HEK293 (cell line): ENCODE measurements at regions not wholly inside any gene's neighbourhood (a gene's known extent, or its start where the extent isn't known, plus 50 kb on each side); places are given as distances from the start of the nearest gene placed in this dataset.

Experiments used
- CTCF ChIA-PET: fragments of 350-600 bp; formaldehyde crosslinking; extraction: SDS; loops from one replicate; lab custom pipeline; 2021; ENCODE audit warnings: antibody characterized with exemption; lab: Yijun Ruan, JAX
- POLR2A ChIA-PET: fragments of 300-600 bp; formaldehyde crosslinking; extraction: SDS; loops from one replicate; lab custom pipeline; 2020; ENCODE audit warnings: antibody characterized with exemption, inconsistent platforms; lab: Yijun Ruan, JAX
- H3K27ac ChIP-seq: fragments of 200-500 bp; sonication (Bioruptor generic); 2 replicates; pipeline ENCODE4 v1.5.1; 2014; ENCODE audit warnings: low read depth, low read length, control low read depth, inconsistent platforms; ENCODE audit errors: extremely low read depth
- H3K36me3 ChIP-seq, 2 experiments: fragments of 200-500 bp in 1 of 2; sonication (Bioruptor generic) in 1 of 2; 1 replicate in 1 of 2; 2 replicates in 1 of 2; pipeline ENCODE4 v1.5.1; 2014 to 2017; ENCODE audit warnings: inconsistent platforms in 2 of 2, low read length in 2 of 2; ENCODE audit not compliant: control insufficient read depth in 2 of 2, insufficient read depth in 1 of 2
- H3K4me1 ChIP-seq: fragments of 200-500 bp; sonication (Bioruptor generic); 2 replicates; pipeline ENCODE4 v1.5.1; 2014; ENCODE audit warnings: mild to moderate bottlenecking, low read length, inconsistent platforms; ENCODE audit not compliant: control insufficient read depth, insufficient read depth
- H3K4me3 ChIP-seq: 2 replicates; pipeline ENCODE4 v1.5.1; 2011; ENCODE audit warnings: low read depth, mild to moderate bottlenecking, control low read depth, low read length, moderate library complexity
- H3K9me3 ChIP-seq: fragments of 200-500 bp; sonication (Bioruptor generic); 2 replicates; pipeline ENCODE4 v1.5.1; 2014; ENCODE audit warnings: low read depth, low read length, inconsistent platforms; ENCODE audit not compliant: control insufficient read depth, insufficient read depth
- ZBTB49 ChIP-seq: fragments of 450-650 bp; formaldehyde crosslinking; IDR thresholded peaks from 2 replicates; pipeline ENCODE4 v1.5.1; 2016; ENCODE audit warnings: missing biosample characterization, missing genetic modification characterization, low read depth
- ZNF146 ChIP-seq: fragments of 450-650 bp; formaldehyde crosslinking; IDR thresholded peaks from 2 replicates; pipeline ENCODE4 v1.5.1; 2016; ENCODE audit warnings: missing biosample characterization, missing genetic modification characterization
- ZNF26 ChIP-seq: fragments of 450-650 bp; formaldehyde crosslinking; IDR thresholded peaks from 2 replicates; pipeline ENCODE4 v1.5.1; 2016; ENCODE audit warnings: missing biosample characterization, missing genetic modification characterization
- ZNF302 ChIP-seq: fragments of 450-650 bp; formaldehyde crosslinking; IDR thresholded peaks from 2 replicates; pipeline ENCODE4 v1.5.1; 2016; ENCODE audit warnings: missing biosample characterization, missing genetic modification characterization, low read depth
- ZNF391 ChIP-seq: fragments of 450-650 bp; formaldehyde crosslinking; IDR thresholded peaks from 2 replicates; pipeline ENCODE4 v1.5.1; 2016; ENCODE audit warnings: low read depth, missing biosample characterization, missing genetic modification characterization, borderline replicate concordance
- ZNF510 ChIP-seq: fragments of 450-650 bp; formaldehyde crosslinking; IDR thresholded peaks from 2 replicates; pipeline ENCODE4 v1.5.1; 2018; ENCODE audit warnings: mild to moderate bottlenecking, missing genetic modification characterization, missing biosample characterization; ENCODE audit not compliant: insufficient replicate concordance
- ZNF518A ChIP-seq: fragments of 450-650 bp; formaldehyde crosslinking; conservative IDR thresholded peaks from 2 replicates; pipeline ENCODE4 v1.5.1; 2016; ENCODE audit warnings: low read depth, missing biosample characterization, missing genetic modification characterization
- ZNF580 ChIP-seq: fragments of 450-650 bp; formaldehyde crosslinking; IDR thresholded peaks from 2 replicates; pipeline ENCODE4 v1.5.1; 2016; ENCODE audit warnings: missing biosample characterization, missing genetic modification characterization
- ZNF621 ChIP-seq: fragments of 450-650 bp; formaldehyde crosslinking; IDR thresholded peaks from 2 replicates; pipeline ENCODE4 v1.5.1; 2017; ENCODE audit warnings: missing biosample characterization, missing genetic modification characterization
- ZNF639 ChIP-seq: fragments of 450-650 bp; formaldehyde crosslinking; IDR thresholded peaks from 2 replicates; pipeline ENCODE4 v1.5.1; 2016; ENCODE audit warnings: missing biosample characterization, missing genetic modification characterization
- ZNF785 ChIP-seq: fragments of 450-650 bp; formaldehyde crosslinking; IDR thresholded peaks from 2 replicates; pipeline ENCODE4 v1.5.1; 2016; ENCODE audit warnings: missing biosample characterization, missing genetic modification characterization

- TF ChIP-seq ZNF146 = no peak
- no peak for TF ChIP-seq ZNF639 (tag by site-specific recombination)
- no peak for TF ChIP-seq ZNF580 (tag by site-specific recombination)
- no peak for TF ChIP-seq ZNF302 (tag by site-specific recombination)
- no peak for TF ChIP-seq ZNF510 (tag by site-specific recombination)
- no peak for TF ChIP-seq ZNF26 (tag by site-specific recombination)
- TF ChIP-seq, all 188 proteins: peak for 0
These were observed 661.7 kb downstream of the IPMK start (continued) for GRCh38 chr10:57605948-57606485.

- POLR2A ChIA-PET = no interaction called here
- H3K4me1 ChIP-seq = no peaks in the 10 kb centered on the region
- H3K27ac ChIP-seq = no peak overlapping the region
- no peaks in the 10 kb centered on the region for H3K36me3 ChIP-seq
- CTCF ChIA-PET = no interaction called here
- no peak overlapping the region for H3K4me3 ChIP-seq
- TF ChIP-seq ZNF621 (no peak), ZNF518A (tag by site-specific recombination) (no peak), ZNF785 (tag by site-specific recombination) (no peak), ZNF391 (tag by site-specific recombination) (no peak), ZBTB49 (tag by site-specific recombination) (no peak)
- no peaks in the 10 kb centered on the region for H3K9me3 ChIP-seq
These were observed 668.3 kb downstream of the IPMK start for GRCh38 chr10:57599440-57599839.
